ENCODE measurements at regions not wholly inside any gene's neighbourhood (a gene's known extent, or its start where the extent isn't known, plus 50 kb on each side); places are given as distances from the start of the nearest gene placed in this dataset.
"Not testable (repeated sequence)": the region's sequence is repeated elsewhere in the genome, so short reads cannot be mapped to it uniquely, and the experiment has no call there.

DNA sequence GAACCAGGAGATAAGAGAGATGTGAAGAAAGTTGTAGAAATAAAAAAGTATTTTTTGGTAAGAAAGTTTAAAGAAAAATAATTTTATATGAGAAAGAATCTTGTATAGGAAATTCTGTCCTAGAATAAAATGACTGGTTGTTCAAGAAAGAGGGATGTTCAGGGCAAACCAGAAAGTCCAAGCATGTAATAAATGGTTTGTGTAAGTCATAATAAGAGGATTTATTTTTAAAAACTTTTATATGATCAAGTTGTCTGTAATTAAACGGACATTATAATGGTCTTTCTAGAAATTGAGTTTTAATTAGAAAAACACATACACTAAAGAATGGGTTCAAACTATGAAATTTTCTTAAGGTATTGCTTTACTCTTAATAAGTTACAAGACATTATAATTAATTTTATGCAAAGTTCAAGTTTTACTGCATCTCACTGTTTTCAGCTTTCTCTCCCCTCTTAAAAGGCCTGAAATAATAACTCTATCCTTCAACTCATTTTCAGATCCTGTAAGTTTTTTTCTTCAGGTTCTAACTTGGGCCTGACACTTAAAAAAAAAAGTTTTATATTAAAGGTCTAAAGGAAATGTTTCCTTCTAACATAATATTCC is 56.1 kb upstream of the ZNF300 start:
- intact Hi-C loops (cut with micrococcal nuclease), result no loop called here
- peaks cover 9% of the 10 kb centered on the region for H3K27me3 Mint-ChIP-seq (ENCODE audit: low read depth)
- H3K9me3 Mint-ChIP-seq, result peaks cover 19% of the 10 kb centered on the region
- no peak overlapping the region for H3K27ac Mint-ChIP-seq
- peaks cover 2% of the 10 kb centered on the region for H3K36me3 Mint-ChIP-seq (ENCODE audit: low read depth)
- H3K4me3 Mint-ChIP-seq, result no peak overlapping the region
- no peak for DNase-seq
- CTCF ChIA-PET, result no interaction called here
- H3K4me1 Mint-ChIP-seq (ENCODE audit: low read depth), result no peaks in the 10 kb centered on the region

DNA sequence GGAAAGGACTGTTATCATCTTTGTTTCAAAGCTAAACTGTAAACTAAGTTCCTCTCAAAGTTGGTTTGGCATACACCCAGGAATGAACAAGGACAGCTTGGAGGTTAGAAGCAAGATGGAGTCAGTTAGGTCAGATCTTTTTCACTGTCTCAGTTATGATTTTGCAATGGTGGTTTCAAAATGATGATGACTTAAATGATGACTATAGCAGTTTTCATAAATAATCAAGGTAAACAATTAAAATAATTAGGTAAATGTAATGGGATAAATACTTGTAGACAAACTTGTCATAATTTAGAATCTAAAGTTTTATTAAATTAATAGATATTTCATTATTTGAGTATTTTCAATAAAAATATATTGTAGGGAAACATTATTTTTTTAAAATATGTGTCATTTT is 55.5 kb upstream of the ZNF300 start:
- H3K27me3 Mint-ChIP-seq (ENCODE audit: low read depth); intact Hi-C loops (cut with micrococcal nuclease); H3K27ac Mint-ChIP-seq; H3K4me1 Mint-ChIP-seq (ENCODE audit: low read depth); H3K36me3 Mint-ChIP-seq (ENCODE audit: low read depth); H3K4me3 Mint-ChIP-seq; DNase-seq: not testable (repeated sequence)
- peaks cover 22% of the 10 kb centered on the region for H3K9me3 Mint-ChIP-seq
- CTCF ChIA-PET, result interaction anchor here (0.6 to 1.0 kb wide), 2 partner anchors 113 to 302 kb away, joined by 3 read pairs; no protein-coding TSS in a partner anchor

Data from activated naive CD4-positive, alpha-beta T cell treated with anti-CD3 and anti-CD28 coated beads for 36 hours (primary cell).